ENCODE measurements at regions not wholly inside any gene's neighbourhood (a gene's known extent, or its start where the extent isn't known, plus 50 kb on each side); places are given as distances from the start of the nearest gene placed in this dataset.

- in situ Hi-C loops (cut with MboI; ENCODE audit: low pct_ligation_motif_present in 1 of 4, low pct_unique_long_range_greater_than_20kb in 1 of 4, low sequenced_read_pairs in 3 of 4) (no loop called here), intact Hi-C loops (cut with DNase I; ENCODE audit: low total_unique reads) (no loop called here)
- WGBS, 2 donors (ENCODE audit: low coverage in 1 of 2): 74% methylated on average over 21 of the region's 22 CpGs; no CpG with 5 or more reads in 1 of the 2 donors
- Histone ChIP-seq H3K9me3 (no peaks in the 10 kb centered on the region), H3K27me3 (no peaks in the 10 kb centered on the region), H3K27ac (no peak overlapping the region), H3K36me3 (no peaks in the 10 kb centered on the region), H3K4me1 (no peaks in the 10 kb centered on the region), H3K4me3 (no peak overlapping the region)
- DNase-seq: no peak
- TF ChIP-seq POLR2AphosphoS5 (IDR thresholded peaks at IDR 0.05): no peak
- no peak for TF ChIP-seq POLR2A (IDR thresholded peaks at IDR 0.05)
- no peak for TF ChIP-seq EP300 (IDR thresholded peaks at IDR 0.05; ENCODE audit: low read depth)
- no peak for TF ChIP-seq CTCF (IDR thresholded peaks at IDR 0.05)
Measured at GRCh38 chr2:239675826-239676715, 275.3 kb upstream of the HDAC4 start.

GRCh38 chr2:239674981-239675825, 274.4 kb upstream of the HDAC4 start:
- DNase-seq: no peak
- Histone ChIP-seq H3K4me3 (no peak overlapping the region), H3K27ac (no peak overlapping the region), H3K9me3 (no peaks in the 10 kb centered on the region), H3K36me3 (no peaks in the 10 kb centered on the region), H3K4me1 (no peaks in the 10 kb centered on the region), H3K27me3 (no peaks in the 10 kb centered on the region)
- TF ChIP-seq POLR2AphosphoS5 (IDR thresholded peaks at IDR 0.05) (no peak), EP300 (IDR thresholded peaks at IDR 0.05; ENCODE audit: low read depth) (no peak), POLR2A (IDR thresholded peaks at IDR 0.05) (no peak), CTCF (IDR thresholded peaks at IDR 0.05) (no peak)
- in situ Hi-C loops (cut with MboI; ENCODE audit: low pct_ligation_motif_present in 1 of 4, low pct_unique_long_range_greater_than_20kb in 1 of 4, low sequenced_read_pairs in 3 of 4) (no loop called here), intact Hi-C loops (cut with DNase I; ENCODE audit: low total_unique reads) (no loop called here)
- WGBS, 2 donors (ENCODE audit: low coverage in 1 of 2): 90% methylated on average over 17 of the region's 17 CpGs; no CpG with 5 or more reads in 1 of the 2 donors

- Histone ChIP-seq H3K4me1 (no peaks in the 10 kb centered on the region), H3K9me3 (no peaks in the 10 kb centered on the region), H3K27me3 (no peaks in the 10 kb centered on the region), H3K27ac (no peak overlapping the region), H3K36me3 (no peaks in the 10 kb centered on the region), H3K4me3 (no peak overlapping the region)
- TF ChIP-seq POLR2A (IDR thresholded peaks at IDR 0.05) (no peak), CTCF (IDR thresholded peaks at IDR 0.05) (no peak)
- in situ Hi-C loops (cut with MboI; ENCODE audit: low pct_ligation_motif_present in 1 of 4, low pct_unique_long_range_greater_than_20kb in 1 of 4, low sequenced_read_pairs in 3 of 4): no loop called here
- no peak for DNase-seq
- 84 to 100% methylated on average over 2 to 17 of the region's 17 CpGs for WGBS, 2 donors (ENCODE audit: low coverage in 1 of 2)
- intact Hi-C loops (cut with DNase I; ENCODE audit: low total_unique reads): no loop called here
Measured at GRCh38 chr2:239674101-239674980, 273.5 kb upstream of the HDAC4 start.
